HG03103 (cell line): ENCODE measurements at regions not wholly inside any gene's neighbourhood (a gene's known extent, or its start where the extent isn't known, plus 50 kb on each side); places are given as distances from the start of the nearest gene placed in this dataset.
"Not testable (repeated sequence)": the region's sequence is repeated elsewhere in the genome, so short reads cannot be mapped to it uniquely, and the experiment has no call there.

Experiments
- ATAC-seq: cut with Tn5 transposase; IDR thresholded peaks from one replicate; pipeline ENCODE4 v1.9.1; 2021; ENCODE audit warnings: low read depth; ENCODE audit not compliant: unreplicated experiment

DNA sequence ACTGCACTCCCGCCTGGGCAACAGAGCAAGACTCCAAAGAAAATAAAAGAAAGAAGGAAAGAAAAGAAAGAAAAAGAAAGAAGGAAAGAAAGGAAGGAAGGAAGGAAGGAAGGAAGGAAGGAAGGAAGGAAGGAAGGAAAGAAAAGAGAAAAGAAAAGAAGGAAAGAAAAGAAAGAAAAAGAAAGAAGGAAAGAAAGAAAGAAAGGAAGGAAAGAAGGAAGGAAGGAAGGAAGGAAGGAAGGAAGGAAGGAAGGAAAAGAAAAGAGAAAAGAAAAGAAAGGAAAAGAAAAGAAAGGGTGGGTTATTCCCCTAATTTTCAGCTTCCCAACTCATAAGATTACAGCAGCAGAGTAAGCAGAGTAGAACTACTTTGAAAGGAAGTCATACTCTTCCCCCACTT is 64.4 kb downstream of the TMEM200C start:
- ATAC-seq = not testable (repeated sequence)

DNA sequence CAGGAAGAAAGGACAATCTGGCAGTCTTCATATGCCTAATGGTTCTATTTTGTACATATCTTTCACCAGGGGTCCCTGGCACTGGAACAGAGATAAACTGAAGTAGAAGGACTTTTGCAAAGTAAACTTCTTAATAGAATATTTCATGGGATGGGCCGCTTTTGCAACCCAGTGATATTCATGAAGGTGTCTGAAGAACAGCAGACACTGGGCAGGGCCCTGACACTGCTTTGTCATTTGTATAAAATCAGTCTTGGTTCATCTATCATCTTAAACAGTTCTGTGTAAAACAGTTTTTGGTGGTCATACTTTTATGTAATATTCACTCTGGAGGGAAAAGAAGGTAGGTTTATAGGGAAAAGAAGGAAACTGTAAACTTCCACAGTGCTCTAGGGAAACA is 66.4 kb downstream of the TMEM200C start:
- ATAC-seq = no peak

DNA sequence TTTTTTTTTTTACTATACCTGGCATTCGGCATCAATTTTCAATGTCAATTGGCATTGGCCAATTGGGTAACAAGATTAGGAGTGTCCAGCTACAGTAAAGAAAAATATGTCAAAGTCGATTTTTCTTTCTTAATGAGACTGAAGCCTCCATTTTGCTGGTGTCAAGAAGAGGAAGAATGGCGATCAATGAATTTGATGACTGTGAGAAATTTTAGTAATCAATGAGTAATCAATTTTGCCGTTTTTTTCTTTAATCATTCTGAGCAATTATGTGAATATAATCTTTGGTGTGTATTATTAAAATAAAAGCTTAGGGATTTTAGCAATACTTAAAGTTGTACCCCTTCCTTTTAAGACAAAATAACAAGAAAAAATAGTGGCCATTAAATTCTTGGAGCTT is 69.7 kb downstream of the TMEM200C start:
- ATAC-seq = no peak

DNA sequence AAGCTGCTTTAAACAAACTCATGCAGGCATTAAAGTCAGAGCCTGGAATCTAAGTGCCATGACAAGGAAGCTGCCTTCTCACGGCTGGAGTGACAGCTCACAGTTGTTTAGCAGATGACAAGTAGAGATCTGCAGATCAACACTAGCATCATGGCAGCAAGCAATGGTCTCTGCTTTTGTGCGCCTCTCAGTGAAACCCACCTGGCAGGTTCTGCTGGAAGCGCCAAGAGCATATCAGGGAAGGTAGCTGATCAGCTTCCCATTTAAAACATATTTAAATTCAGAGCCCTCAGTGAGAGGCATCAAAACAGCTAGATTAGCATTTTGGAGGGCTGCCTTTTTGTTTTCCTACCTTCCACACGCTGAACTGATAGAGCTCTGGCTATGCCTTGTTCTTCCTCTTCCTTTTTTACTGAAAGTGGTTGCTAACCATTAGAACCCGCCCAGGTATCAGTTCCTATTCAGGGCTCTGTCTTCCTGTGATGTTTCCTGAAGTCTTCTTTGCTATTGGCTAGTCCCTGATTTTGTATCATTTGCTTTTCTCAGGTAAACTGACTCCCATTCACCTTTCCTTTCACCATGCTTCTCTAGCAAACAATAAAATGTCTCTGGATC is 70.8 kb downstream of the TMEM200C start:
- no peak for ATAC-seq

DNA sequence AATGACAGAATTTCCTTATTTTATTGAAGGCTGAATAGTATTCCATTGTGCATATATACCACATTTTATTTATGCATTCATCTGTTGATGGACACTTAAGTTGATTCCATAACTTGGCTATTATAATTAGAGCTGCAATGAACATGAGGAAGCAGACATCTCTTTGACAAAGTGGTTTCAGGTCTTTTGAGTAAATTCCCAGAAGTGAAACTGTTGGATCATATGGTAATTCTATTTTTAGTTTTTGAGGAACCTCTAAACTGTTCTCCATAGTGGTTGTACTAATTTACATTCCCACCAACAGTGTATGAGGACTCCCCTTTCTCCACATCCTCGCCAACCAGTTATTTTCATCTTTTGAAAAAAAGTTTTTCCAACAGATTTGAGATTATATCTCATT is 77.5 kb downstream of the TMEM200C start:
- ATAC-seq = no peak

DNA sequence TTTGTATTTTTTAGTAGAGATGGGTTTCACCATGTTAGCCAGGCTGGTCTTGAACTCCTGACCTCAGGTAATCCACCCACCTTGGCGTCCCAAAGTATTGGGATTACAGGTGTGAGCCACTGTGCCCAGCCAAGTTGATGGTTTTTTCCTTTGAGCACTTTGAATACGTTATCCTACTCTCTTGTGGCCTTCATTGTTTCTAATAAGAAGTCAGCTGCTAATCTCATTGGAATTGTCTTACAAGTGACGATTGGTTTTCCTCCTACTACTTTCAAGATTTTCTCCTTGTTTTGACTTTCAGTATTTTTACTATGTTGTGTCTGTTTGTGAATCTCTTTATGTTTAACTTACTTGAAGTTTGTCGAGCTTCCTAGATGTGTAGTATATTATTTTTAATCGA is 88.5 kb downstream of the TMEM200C start:
- ATAC-seq = no peak

DNA sequence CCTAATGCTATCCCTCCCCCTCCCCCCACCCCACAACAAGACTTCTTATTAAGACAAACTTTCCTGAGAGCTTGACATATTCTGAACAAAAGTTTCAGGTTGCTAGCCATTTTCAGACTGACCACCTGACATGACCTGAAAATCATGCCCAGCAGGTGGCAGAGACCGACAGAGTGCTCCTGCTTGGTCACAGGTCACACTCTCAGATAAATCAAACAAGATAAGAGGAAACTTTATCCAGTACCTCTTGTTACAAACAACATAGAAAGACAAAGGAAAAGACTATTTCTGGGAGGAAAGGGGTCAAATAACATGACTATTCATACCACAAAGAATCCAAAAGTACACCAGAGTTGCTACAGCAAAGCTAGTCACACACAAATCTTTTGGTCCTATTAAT is 107.4 kb downstream of the TMEM200C start:
- ATAC-seq = no peak

DNA sequence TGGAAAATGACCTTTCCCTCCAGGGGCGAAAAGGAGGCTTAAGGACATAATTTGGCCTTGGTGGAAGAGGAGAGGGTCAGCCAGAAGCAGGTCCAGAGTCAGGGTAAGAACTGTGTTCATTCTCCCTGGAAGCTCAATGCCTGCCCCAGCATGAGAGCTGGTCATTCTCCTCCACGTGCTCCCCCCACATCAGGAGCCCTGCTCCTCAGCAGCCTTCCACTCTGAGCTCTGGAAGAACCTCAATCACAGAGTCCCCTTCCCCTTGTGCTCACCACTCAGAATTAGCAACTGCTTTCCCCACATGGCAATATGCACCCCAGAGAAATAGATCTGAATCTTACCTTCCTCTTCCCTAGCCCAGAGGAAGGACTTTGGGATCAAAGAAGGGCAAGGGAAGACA is 115.4 kb downstream of the TMEM200C start:
- no peak for ATAC-seq

DNA sequence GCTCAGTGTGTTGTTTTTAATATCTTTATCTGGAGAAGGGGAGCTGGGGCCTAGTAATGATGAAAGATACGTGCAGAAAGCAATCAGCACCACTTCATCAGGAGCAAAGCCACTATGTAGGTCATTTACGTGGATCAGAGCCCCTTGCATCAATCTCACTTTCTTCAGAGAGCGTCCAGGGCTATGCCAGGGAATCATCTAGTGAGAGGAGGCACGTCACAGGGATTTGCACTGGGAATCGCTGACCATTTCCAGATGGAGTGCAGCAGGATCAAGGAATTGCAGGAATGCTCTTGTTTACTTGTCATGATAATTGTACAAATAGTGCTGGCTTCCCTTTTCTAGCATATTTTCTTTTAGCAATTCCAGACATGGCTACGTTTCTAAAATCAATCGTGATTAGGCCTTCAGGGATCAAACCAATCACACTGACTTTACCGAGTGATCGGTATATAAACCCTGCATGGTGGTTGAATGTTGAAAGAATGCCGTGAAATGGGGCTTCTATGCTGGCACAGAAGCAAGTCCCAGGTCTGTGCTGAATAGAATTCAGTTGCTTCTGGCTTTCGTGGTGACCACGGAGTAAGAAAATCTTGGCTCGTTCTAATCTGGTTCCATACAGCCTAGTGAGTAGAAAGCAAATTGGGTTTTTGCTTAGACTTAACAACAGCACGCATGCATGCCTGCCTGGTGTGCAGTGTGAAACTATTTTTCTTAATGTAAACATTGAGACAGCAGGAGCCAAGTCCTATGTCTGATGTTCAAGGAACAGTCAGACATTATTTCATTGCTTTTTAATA is 122.8 kb downstream of the TMEM200C start:
- ATAC-seq = no peak

DNA sequence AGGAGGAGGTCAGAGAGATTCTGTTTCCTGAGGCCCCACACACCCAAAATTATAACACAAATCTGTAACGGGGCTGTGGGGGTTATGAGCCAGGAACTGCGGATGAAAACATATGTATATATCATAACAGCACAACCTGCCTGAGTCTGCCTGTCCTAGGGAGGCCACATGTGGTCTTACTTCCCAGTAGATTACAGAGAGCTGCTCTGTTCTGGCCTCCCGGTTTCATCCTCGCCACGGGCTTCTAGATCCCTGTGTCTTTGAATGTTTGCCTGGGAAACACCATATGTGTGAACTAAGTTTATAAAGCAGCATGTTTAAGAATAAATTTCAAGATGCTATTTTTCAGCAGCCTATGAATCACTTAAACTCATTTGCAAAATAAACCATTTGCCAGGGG is 124.0 kb downstream of the TMEM200C start:
- no peak for ATAC-seq

DNA sequence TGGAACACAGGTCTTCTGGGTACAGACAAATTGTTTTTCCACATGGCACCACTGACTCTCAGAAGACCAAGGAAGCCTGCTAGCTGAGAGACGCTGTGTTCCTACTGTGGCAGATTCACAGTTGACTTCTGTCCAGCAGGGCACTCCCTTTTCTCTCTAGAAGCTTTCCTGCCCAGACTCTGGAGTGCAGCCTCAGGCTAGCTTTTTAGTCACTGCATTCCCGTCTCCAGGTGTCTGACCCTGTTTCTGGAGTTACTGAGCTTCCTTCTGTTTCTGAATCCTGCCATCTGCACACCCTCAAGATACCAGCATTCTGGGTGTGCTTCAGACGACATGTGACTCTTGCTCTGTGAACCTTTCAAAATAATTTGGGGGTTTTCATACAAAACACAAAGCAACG is 125.1 kb downstream of the TMEM200C start:
- ATAC-seq = no peak

DNA sequence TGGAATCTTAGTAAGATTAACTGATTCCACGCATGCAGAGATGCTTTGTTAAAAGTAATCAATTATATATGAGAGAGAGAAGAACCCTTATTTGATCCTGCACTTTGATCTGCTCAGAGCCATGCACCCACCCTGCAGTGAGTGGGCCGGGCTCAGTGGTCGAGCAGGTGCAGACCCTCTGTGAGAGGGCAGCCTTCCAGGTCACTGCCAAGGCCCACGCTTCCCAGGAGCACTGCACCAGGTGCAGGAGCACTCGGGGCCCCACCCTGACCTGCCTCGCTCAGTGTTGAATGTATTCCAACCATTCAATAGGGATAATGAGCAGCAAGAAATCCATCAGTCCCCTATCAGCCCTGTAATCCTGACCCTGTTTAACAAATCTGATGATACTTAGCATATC is 126.9 kb downstream of the TMEM200C start:
- no peak for ATAC-seq

DNA sequence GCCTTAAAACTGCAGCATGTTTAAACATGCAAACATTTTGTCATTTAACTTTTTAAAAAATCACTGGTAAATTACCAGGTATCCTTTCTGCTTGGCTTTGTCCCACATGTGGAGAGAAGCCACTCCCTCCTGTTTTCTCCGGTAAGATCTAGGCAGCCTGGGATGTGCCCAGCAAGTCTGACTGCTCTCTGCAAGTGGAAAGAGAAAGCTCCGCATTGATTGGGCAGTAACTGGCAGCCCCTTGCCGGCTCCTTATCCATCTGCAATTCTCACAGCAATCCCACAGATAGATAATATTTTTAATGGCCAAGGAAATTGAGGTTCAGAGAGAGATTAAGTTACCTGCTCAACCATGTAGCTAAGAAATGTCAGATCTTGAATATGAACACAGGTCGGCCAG is 136.1 kb downstream of the TMEM200C start:
- ATAC-seq = no peak

DNA sequence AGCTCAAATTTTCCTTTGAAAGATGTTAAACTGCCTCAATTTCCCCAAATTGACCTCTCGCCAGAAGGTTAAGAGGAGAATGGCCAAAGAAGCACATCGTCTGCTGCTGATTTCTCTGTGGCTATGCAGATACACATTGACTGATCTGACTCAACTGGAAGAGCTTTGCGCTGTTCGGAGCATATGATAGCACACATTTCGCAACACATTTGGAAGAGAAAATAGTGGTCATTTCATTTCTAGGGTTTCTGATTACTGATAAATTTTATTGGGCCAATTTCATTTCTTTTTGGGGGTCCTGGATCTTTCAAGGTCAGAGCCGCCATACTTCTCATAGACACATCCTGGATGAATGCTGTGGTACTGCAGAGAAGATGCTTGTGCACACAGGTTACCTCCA is 138.5 kb downstream of the TMEM200C start:
- no peak for ATAC-seq

DNA sequence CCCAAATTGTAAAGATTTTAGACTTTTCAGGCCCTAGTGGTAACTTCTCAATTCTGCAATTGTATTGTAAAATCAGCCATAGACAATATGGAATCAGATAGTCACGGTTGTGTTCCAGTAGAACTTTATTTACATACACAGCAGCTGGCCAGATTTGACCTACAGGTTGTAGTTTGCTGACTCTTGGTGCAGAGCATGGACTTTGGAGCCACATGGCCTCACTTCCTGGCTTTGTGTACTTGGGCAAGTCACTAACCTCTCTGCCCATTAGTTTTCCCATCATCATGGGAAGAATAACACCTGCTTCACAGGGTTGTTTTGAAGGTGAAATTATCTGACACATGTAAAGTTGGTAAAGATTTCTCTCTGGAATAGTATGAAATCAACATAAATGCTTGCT is 147.6 kb downstream of the TMEM200C start:
- ATAC-seq = no peak

DNA sequence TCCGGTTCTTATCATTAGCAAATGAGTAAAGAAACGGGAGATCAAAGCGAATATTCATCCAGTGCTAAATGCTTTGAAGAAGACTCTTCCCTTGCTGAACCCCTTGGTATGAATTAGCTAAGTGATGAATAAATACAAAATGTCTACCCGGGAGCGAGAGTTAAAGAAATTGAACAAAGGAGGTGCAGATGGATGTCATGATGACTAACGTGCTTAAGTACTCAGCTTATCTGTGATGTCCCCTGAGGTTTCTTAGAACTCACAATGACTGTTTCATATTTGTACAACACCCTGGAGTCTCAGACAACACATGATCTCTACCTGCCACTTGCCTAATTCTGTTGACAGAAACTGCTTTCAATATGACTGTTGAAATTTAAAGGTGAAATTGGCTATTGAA is 148.5 kb downstream of the TMEM200C start:
- no peak for ATAC-seq

DNA sequence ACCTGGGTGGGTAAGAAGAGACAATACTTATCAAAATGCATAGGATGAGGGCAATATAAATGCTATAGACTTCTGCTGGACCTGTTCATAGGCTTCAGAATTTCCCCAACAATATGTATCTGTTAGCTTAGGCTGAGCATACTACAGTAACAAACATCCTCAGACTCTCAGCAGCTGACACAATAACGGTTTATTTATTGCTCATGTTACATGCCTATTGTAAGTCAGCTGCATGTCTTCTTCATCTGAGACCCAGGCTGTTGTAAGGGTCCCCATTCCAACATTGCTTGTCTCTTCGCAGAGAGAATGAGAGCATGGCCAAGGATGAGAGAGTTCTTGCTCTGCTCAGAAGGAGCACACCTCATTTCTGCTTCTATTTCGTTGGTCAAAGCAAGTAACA is 150.7 kb downstream of the TMEM200C start:
- ATAC-seq = no peak

DNA sequence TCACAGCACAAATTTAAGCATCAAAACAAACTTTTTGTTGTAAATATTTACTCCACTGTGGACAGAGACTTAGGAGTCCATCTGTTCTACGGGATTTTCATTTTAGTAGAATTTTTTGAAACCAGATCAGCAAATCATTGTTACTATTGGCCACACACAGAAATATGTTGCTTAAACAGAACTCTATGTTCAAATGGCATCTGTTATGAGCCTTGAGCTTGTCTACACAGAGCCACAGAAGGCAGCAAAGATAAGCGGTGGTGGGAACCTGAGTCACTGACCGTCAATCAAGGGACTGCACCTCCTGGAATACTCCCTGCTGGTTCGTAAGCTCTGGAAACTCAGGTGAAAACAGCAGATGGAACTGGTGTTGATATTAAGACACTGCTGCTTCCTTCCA is 156.8 kb downstream of the TMEM200C start:
- ATAC-seq = no peak

DNA sequence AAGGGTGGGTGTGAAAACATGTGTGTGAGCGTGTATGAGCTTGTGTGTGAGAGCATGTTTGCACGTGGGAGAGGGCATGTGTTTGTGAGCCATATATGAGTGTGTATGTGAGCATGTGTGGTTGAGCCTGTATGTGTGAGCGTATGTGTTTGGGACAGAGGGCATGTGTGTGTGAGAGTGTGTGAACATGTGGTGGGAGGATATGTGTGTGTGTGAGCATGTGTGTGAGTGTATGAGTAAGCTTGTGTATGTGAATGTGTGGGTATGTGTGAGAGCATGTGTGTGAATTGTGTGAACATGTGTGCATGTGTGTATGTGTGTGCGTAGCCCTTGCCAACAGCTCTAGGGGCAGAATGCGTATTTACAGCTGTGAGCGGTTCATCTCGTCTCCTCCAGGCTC is 163.0 kb downstream of the TMEM200C start:
- no peak for ATAC-seq

DNA sequence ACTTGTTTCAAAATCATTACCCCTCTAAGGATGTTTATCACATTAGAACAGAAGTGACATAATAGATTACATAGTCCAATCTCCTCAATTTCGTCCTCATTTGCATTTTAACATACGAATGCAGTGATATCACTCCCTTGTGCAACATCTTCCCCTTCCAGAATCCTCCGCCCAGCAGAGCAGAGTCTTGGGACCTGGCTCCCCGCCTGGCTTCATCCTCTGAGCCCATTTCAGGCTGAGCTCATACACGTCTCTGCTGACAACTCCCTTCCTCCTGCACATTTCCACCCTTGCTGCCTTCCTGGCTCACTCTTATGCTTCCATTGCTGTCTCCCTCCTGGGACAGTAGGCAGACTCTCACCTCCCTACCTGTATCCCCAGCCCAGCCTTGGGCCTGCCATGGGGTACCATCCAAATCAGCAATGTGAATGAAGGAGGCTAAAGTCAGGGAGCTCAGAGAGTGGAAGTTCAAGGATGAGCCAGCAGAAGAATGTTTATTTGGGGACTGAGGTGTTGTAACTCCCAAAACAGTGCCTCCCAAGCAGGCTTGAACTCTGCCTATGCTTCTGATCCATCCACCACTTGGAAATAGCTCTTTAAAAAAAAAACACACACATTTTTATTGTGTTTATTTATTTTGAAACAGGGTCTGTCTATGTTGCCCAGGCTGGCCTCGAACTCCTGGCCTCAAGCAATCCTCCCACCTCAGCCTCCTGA is 165.2 kb downstream of the TMEM200C start:
- ATAC-seq = no peak

DNA sequence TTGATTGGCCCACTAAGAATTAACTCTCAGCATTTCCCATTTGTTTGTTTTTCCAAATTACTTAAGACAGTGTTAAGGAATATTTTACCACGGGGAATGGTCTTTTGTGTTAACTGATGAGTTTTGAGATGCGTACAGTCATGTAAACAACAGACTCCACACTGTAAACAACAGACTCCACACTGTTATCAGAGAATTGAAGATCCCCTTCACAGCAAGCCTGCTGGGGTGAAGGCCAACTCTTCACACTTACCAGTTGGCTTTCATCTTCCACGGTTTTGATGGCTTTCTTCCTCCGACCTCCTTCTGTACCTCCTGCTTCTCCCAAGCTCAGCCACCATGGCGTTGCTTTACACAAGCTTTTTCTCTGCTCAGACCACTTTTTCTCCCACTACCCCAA is 166.8 kb downstream of the TMEM200C start:
- ATAC-seq = no peak

DNA sequence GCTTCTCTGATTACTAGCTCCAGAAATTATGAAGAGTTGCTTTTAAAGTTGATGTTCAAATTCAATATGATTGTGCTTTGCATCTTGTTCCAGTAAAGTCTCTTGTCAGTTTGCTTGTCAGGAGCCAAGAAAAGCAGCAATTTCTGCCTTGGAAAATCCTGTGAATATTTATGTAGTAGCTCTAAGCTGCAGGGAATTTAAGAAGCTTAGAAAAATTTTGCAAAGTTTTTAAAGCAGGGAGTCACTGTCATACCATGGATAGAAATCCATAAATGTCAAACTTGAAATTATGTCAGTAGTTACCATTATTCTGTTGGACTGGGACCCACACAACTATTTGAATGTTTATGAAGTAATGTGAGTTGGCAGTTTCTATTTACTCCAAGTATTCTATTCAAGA is 169.3 kb downstream of the TMEM200C start:
- ATAC-seq = no peak
